ENCODE measurements at regions not wholly inside any gene's neighbourhood (a gene's known extent, or its start where the extent isn't known, plus 50 kb on each side); places are given as distances from the start of the nearest gene placed in this dataset.

DNA sequence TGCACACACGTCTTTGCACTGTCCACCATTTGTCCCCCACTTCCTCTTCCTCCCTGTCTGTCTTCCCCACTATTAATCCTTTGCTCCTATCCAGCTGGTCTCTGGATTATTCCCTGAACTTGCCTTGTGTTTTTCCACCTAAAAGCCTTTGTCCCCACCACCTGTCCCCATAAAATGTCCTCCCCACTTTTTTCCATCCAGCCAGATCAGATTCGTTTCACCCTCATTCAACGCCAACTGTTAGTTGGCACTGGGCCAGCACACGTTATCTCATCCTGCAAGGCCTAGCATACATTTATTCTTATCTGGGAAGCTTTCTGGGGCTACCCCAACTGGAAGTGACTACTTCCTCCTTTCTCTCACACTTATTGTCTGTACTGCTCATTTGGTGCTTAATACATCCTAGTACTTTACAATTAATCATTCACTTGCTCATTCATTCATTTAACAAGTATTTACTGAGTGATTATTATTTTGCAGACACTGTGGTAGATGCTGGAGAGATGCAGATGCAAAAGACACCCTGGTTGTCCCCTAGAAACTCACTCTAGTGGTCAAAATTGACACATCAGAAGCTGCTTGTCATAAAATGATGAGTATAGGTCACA is 96.2 kb downstream of the RASSF10 start:
- TF ChIP-seq POLR2AphosphoS5 (IDR thresholded peaks at IDR 0.05) (peak in 2 of 3 donors; percentile 53 to 76), POLR2A (IDR thresholded peaks at IDR 0.05) (no peak)
- Histone ChIP-seq H3K9me3 (no peaks in the 10 kb centered on the region), H3K36me3 (no peaks in the 10 kb centered on the region), H3K4me1 (peaks cover 15 to 21% (median 17%) of the 10 kb centered on the region in 4 donors), H3K27me3 (no peaks in the 10 kb centered on the region), H3K4me3 (no peak overlapping the region), H3K27ac (peak overlapping the region in 2 of 5 donors; percentile 41 to 45)
- intact Hi-C loops (cut with DNase I; ENCODE audit: low total_unique reads) = no loop called here
- 4 to 17% (median 9%) methylated on average over 4 of the region's 4 CpGs for WGBS, 5 donors
- DNase-seq = peak; percentile 75 to 83

DNA sequence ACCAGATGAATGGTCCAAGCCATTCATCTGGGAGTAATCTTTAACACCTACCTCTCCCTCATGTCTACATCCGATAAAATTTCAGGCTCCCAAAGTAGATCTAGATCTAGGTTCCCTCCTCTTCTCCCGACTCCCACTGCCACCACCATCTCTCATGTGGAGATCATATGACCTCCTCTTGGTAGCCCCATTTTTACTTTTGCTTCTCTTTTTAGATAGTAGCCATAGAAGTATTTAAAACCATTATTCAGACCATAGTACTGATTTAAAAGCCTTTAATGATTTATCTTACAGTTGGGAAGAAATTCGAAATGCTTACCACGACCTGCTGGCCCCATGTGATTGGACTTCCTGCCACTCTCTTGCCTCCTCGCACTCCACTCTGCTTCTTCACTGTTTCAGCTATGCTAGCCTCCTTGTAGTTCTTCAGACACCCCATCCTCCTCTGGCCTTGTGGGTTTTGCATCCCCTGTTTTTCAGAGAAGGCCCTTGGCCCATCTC is 98.5 kb downstream of the RASSF10 start:
- H3K4me1 ChIP-seq = peaks cover 15 to 24% (median 20%) of the 10 kb centered on the region in 4 donors
- intact Hi-C loops (cut with DNase I; ENCODE audit: low total_unique reads) = no loop called here
- DNase-seq = no peak
- 49 to 76% (median 59%) methylated on average over 5 of the region's 5 CpGs for WGBS, 5 donors
- no peaks in the 10 kb centered on the region for H3K36me3 ChIP-seq
- no peak overlapping the region for H3K4me3 ChIP-seq
- no peaks in the 10 kb centered on the region for H3K9me3 ChIP-seq
- TF ChIP-seq, protein P1, sequence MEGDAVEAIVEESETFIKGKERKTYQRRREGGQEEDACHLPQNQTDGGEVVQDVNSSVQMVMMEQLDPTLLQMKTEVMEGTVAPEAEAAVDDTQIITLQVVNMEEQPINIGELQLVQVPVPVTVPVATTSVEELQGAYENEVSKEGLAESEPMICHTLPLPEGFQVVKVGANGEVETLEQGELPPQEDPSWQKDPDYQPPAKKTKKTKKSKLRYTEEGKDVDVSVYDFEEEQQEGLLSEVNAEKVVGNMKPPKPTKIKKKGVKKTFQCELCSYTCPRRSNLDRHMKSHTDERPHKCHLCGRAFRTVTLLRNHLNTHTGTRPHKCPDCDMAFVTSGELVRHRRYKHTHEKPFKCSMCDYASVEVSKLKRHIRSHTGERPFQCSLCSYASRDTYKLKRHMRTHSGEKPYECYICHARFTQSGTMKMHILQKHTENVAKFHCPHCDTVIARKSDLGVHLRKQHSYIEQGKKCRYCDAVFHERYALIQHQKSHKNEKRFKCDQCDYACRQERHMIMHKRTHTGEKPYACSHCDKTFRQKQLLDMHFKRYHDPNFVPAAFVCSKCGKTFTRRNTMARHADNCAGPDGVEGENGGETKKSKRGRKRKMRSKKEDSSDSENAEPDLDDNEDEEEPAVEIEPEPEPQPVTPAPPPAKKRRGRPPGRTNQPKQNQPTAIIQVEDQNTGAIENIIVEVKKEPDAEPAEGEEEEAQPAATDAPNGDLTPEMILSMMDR (IDR thresholded peaks at IDR 0.05) = no peak
- TF ChIP-seq EP300 (IDR thresholded peaks at IDR 0.05) = no peak
- TF ChIP-seq POLR2AphosphoS5 (IDR thresholded peaks at IDR 0.05) = no peak
- no peak for TF ChIP-seq POLR2A (IDR thresholded peaks at IDR 0.05)
- no peaks in the 10 kb centered on the region for H3K27me3 ChIP-seq
- H3K27ac ChIP-seq = no peak overlapping the region

DNA sequence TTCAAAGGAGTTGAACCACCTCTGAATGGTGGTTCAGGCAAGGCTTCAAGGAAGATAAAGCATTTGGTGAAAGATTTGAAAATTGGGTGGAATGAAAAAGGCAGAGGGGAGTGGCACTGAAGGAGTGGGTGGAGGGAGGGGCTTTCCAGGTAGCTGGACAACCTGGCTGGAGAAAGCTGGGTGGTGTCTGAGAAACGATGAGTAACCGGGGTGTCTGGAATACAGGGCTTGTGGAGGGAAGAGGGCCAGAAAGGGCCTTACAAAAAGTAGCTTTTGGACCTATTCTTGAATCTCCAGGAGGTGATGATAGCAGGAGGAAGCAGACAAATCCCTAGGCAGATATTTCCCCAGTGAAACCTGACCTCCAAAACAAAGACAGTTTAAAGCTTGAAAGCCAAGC is 99.3 kb downstream of the RASSF10 start:
- H3K9me3 ChIP-seq = no peaks in the 10 kb centered on the region
- peaks cover 15 to 24% (median 20%) of the 10 kb centered on the region in 4 donors for H3K4me1 ChIP-seq
- H3K36me3 ChIP-seq = no peaks in the 10 kb centered on the region
- H3K4me3 ChIP-seq = no peak overlapping the region
- WGBS, 5 donors = 66 to 93% (median 82%) methylated on average over 2 of the region's 2 CpGs
- no peak for DNase-seq
- H3K27me3 ChIP-seq = no peaks in the 10 kb centered on the region
- H3K27ac ChIP-seq = no peak overlapping the region
- TF ChIP-seq POLR2A (IDR thresholded peaks at IDR 0.05) = no peak
- TF ChIP-seq POLR2AphosphoS5 (IDR thresholded peaks at IDR 0.05) = no peak
- TF ChIP-seq, protein P1 (IDR thresholded peaks at IDR 0.05) = no peak
- no peak for TF ChIP-seq EP300 (IDR thresholded peaks at IDR 0.05)
- intact Hi-C loops (cut with DNase I; ENCODE audit: low total_unique reads) = no loop called here

DNA sequence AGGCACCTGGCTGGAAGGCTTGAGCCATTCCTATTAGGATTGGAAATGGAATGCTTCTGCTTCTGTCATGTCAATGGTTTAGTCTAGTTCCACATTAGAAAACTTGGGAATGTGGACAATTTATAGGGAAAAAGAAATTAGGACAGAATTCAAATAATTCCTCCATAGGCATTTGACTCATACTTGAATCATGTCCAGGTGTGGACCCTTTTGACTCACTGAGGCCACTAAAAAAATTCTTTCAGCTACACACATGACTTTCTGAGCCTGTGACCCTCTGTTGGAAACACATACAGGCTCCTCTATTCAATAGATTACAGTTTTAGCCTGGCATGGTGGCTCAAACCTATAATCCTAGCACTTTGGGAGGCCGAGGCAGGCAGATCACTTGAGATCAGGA is 100.5 kb downstream of the RASSF10 start:
- Histone ChIP-seq H3K4me1 (peaks cover 13 to 28% (median 15%) of the 10 kb centered on the region in 4 donors), H3K36me3 (no peaks in the 10 kb centered on the region), H3K4me3 (no peak overlapping the region), H3K9me3 (no peaks in the 10 kb centered on the region), H3K27ac (no peak overlapping the region), H3K27me3 (no peaks in the 10 kb centered on the region)
- TF ChIP-seq POLR2A (IDR thresholded peaks at IDR 0.05) (no peak), EP300 (IDR thresholded peaks at IDR 0.05) (no peak), POLR2AphosphoS5 (IDR thresholded peaks at IDR 0.05) (no peak)
- TF ChIP-seq, protein P1 (IDR thresholded peaks at IDR 0.05) = no peak
- intact Hi-C loops (cut with DNase I; ENCODE audit: low total_unique reads) = no loop called here
- 89 to 100% (median 95%) methylated on average over 1 of the region's 1 CpG for WGBS, 5 donors
- no peak for DNase-seq

DNA sequence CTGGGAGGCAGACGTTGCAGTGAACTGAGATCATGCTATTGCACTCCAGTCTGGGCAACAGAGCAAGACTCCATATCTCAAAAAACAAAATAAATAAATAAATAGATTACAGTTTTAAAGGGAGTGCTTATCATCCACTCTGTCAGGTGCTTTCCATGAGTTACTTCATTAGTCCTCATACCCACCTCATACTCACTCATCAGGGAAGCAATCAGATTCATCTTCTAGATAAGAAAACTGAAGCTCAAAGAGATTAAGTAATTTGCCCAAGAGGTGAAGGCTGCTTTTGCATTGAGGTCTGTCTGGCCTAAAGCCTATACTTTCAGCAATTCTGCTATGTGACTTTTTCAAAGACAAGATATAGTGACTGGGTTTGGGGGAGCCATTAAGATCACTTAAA is 101.0 kb downstream of the RASSF10 start:
- H3K27me3 ChIP-seq = no peaks in the 10 kb centered on the region
- H3K4me3 ChIP-seq = no peak overlapping the region
- no peak overlapping the region for H3K27ac ChIP-seq
- H3K9me3 ChIP-seq = no peaks in the 10 kb centered on the region
- H3K4me1 ChIP-seq = peaks cover 9 to 24% (median 10%) of the 10 kb centered on the region in 4 donors
- WGBS, 5 donors = 76 to 95% (median 85%) methylated on average over 1 of the region's 1 CpG
- TF ChIP-seq, protein P1 (IDR thresholded peaks at IDR 0.05) = no peak
- no peak for TF ChIP-seq POLR2AphosphoS5 (IDR thresholded peaks at IDR 0.05)
- TF ChIP-seq EP300 (IDR thresholded peaks at IDR 0.05) = no peak
- TF ChIP-seq POLR2A (IDR thresholded peaks at IDR 0.05) = no peak
- no peaks in the 10 kb centered on the region for H3K36me3 ChIP-seq
- intact Hi-C loops (cut with DNase I; ENCODE audit: low total_unique reads) = no loop called here
- DNase-seq = no peak

All from stomach (tissue), 8 donors.